K562 (cell line): ENCODE measurements at regions not wholly inside any gene's neighbourhood (a gene's known extent, or its start where the extent isn't known, plus 50 kb on each side); places are given as distances from the start of the nearest gene placed in this dataset.

ENCODE experiments used
- ATAC-seq: fragments of 200-7000 bp; cut with Tn5 transposase; 3 replicates; pipeline ENCODE4 v1.9.1; 2020; ENCODE audit warnings: moderate library complexity
- BruUV-seq: library from RNA; stranded (reverse); fragments of 400-500 nt; replicated peaks from 2 replicates; lab custom pipeline; 2021; lab: Mats Ljungman, UMichigan
- CTCF ChIA-PET: fragments of 300-600 bp; formaldehyde crosslinking; extraction: SDS; loops from one replicate; lab custom pipeline; 2021; ENCODE audit warnings: low intra/inter-chr PET ratio; lab: Yijun Ruan, JAX
- POLR2A ChIA-PET: fragments of 300-600, 350-650 bp; sonication (Branson Sonifier 250); formaldehyde crosslinking; extraction: SDS; loops from one replicate; lab custom pipeline; 2021; ENCODE audit warnings: antibody characterized with exemption, inconsistent platforms; lab: Yijun Ruan, JAX
- DNase-seq, 4 experiments: peaks; one replicate each; pipeline versions ENCODE4 v3.0.0 to v3.0.0-alpha.2; 2011 to 2018; ENCODE audit warnings: low spot score in 3 of 4, mixed read lengths in 3 of 4; ENCODE audit errors: extremely low read depth in 1 of 4
- FAIRE-seq: peaks from 2 replicates; lab custom pipeline; 2011; peaks lifted over from hg19 to GRCh38; lab: Jason Lieb, UNC
- H2AFZ ChIP-seq: 2 replicates; pipeline ENCODE4 v1.6.0; 2011; ENCODE audit warnings: low read depth, low read length, control low read depth, inconsistent platforms
- H3K27ac ChIP-seq: fragments of 200-600 bp; 3 replicates; pipeline ENCODE4 v1.8.0; 2011; ENCODE audit warnings: low read depth, mild to moderate bottlenecking, control low read depth, inconsistent platforms, low read length, moderate library complexity, mixed read lengths; ENCODE audit errors: extremely low read depth
- H3K27me3 ChIP-seq, 2 experiments: fragments of 300-600 bp in 1 of 2; 2 replicates in 1 of 2; 3 replicates in 1 of 2; pipeline versions ENCODE4 v1.6.0 to v1.8.0; 2011; ENCODE audit warnings: inconsistent platforms in 2 of 2, low read length in 2 of 2, mild to moderate bottlenecking in 1 of 2, mixed read lengths in 1 of 2, moderate library complexity in 1 of 2; ENCODE audit not compliant: control insufficient read depth in 2 of 2, insufficient read depth in 2 of 2
- H3K36me3 ChIP-seq: fragments of 300-600 bp; 3 replicates; pipeline ENCODE4 v1.8.0; 2011; ENCODE audit warnings: mild to moderate bottlenecking, low read length, inconsistent platforms; ENCODE audit not compliant: control insufficient read depth, insufficient read depth
- H3K4me1 ChIP-seq, 2 experiments: fragments of 200-600 bp in 1 of 2; replicated peaks in 1 of 2; 2 replicates in 1 of 2; 3 replicates in 1 of 2; pipeline versions ENCODE4 v1.5.1 to v1.8.0; 2011; ENCODE audit warnings: inconsistent platforms in 2 of 2, low read length in 2 of 2, mild to moderate bottlenecking in 1 of 2, mixed read lengths in 1 of 2, moderate library complexity in 1 of 2; ENCODE audit not compliant: control insufficient read depth in 2 of 2, insufficient read depth in 2 of 2
- H3K4me2 ChIP-seq: 2 replicates; pipeline ENCODE4 v1.6.1; 2011; ENCODE audit warnings: low read length, control low read depth, inconsistent platforms, mixed read lengths; ENCODE audit not compliant: insufficient read depth
- H3K4me3 ChIP-seq: fragments of 200-600 bp; sonication (generic), shearing (Covaris generic); 2 replicates; pipeline ENCODE4 v1.5.1; 2016; ENCODE audit warnings: control low read depth, inconsistent platforms
- H3K79me2 ChIP-seq: fragments of 200-600 bp; 3 replicates; pipeline ENCODE4 v1.8.0; 2011; ENCODE audit warnings: low read length, inconsistent platforms; ENCODE audit not compliant: control insufficient read depth, insufficient read depth
- H3K9ac ChIP-seq, 2 experiments: 2 replicates each; pipeline versions ENCODE4 v1.6.0 to v1.6.1; 2011; ENCODE audit warnings: low read depth in 2 of 2, low read length in 2 of 2, control low read depth in 1 of 2, inconsistent platforms in 1 of 2, mild to moderate bottlenecking in 1 of 2, mixed read lengths in 1 of 2; ENCODE audit not compliant: insufficient read depth in 1 of 2
- H3K9me1 ChIP-seq: one replicate; pipeline ENCODE4 v1.6.0; 2011; ENCODE audit warnings: inconsistent platforms, mild to moderate bottlenecking, low read length, moderate library complexity; ENCODE audit not compliant: control insufficient read depth, insufficient read depth
- H3K9me3 ChIP-seq: replicated peaks from 2 replicates; pipeline ENCODE4 v1.5.1; 2011; ENCODE audit warnings: low read depth, low read length, inconsistent platforms; ENCODE audit not compliant: control insufficient read depth, insufficient read depth
- H4K20me1 ChIP-seq: replicated peaks from 2 replicates; pipeline ENCODE4 v1.6.1; 2011; ENCODE audit warnings: low read length, inconsistent platforms, mixed read lengths; ENCODE audit not compliant: control insufficient read depth, insufficient read depth
- ARID4B ChIP-seq: sonication (generic); formaldehyde crosslinking; IDR thresholded peaks from 2 replicates; pipeline ENCODE4 v1.8.0; 2022; ENCODE audit warnings: mild to moderate bottlenecking, missing genetic modification reagents
- KDM5B ChIP-seq: fragments of 200-600 bp; sonication (generic); IDR thresholded peaks from 2 replicates; pipeline ENCODE4 v1.6.1; 2012; ENCODE audit warnings: low read depth, mild to moderate bottlenecking, moderate library complexity, low read length, control low read depth, inconsistent platforms; ENCODE audit not compliant: insufficient replicate concordance
- PKNOX1 ChIP-seq: fragments of 450-650 bp; IDR thresholded peaks from 2 replicates; pipeline ENCODE4 v1.6.1; 2016
- POLR2AphosphoS5 ChIP-seq: IDR thresholded peaks from 2 replicates; pipeline ENCODE4 v1.6.1; 2011; ENCODE audit warnings: mild to moderate bottlenecking, low read depth, low read length, moderate library complexity; ENCODE audit not compliant: control insufficient read depth, insufficient read depth
- RAD21 ChIP-seq, 2 experiments: fragments of 250-450 bp in 1 of 2; fragments of 450-650 bp in 1 of 2; sonication (Bioruptor Pico) in 1 of 2; formaldehyde crosslinking in 1 of 2; IDR thresholded peaks in 1 of 2; conservative IDR thresholded peaks in 1 of 2; 2 replicates each; pipeline versions ENCODE4 v1.4.0 to v1.8.0; 2020 to 2022; ENCODE audit warnings: mild to moderate bottlenecking in 2 of 2, moderate library complexity in 1 of 2
- ZNF175 ChIP-seq: fragments of 200-800 bp; sonication (Bioruptor generic); IDR thresholded peaks from 2 replicates; pipeline ENCODE4 v1.6.1; 2016; ENCODE audit warnings: low read depth, mild to moderate bottlenecking, missing genetic modification characterization, missing compliant biosample characterization
- ZNF76 ChIP-seq: fragments of 250-450 bp; sonication (Bioruptor Pico); IDR thresholded peaks from 2 replicates; pipeline ENCODE4 v1.4.0; 2020; ENCODE audit warnings: mild to moderate bottlenecking, moderate library complexity, borderline replicate concordance
- WGBS: fragments of 100-300 bp; shearing (Covaris generic); methylation state at CpG from one replicate; pipeline ENCODE4 v1.1.6; 2016; ENCODE audit warnings: low coverage, mixed read lengths; ENCODE audit not compliant: insufficient coverage; ENCODE audit errors: missing lambda C conversion rate; 5-methylcytosine and 5-hydroxymethylcytosine counted together
- in situ Hi-C: fragments of 300-500 bp; cut with MboI; formaldehyde crosslinking; loops from 4 replicates; pipeline ENCODE4 v1.15.0; 2018; ENCODE audit warnings: inconsistent platforms, mixed read lengths
- intact Hi-C: fragments of 100-400 bp; cut with micrococcal nuclease; formaldehyde crosslinking; loops from 2 replicates; pipeline ENCODE4 v1.14.2; 2022

GRCh38 chr14:30420515-30420914, 138.4 kb upstream of the G2E3 start:
- no peak overlapping the region for H2AFZ ChIP-seq
- no peak overlapping the region for H3K27ac ChIP-seq
- TF ChIP-seq ZNF76 (no peak), POLR2AphosphoS5 (no peak), ZNF175 (CRISPR knock-in tag) (no peak), RAD21 (CRISPR knock-in tag; conservative IDR thresholded peaks at IDR 0.05 in 1 of 2, IDR thresholded peaks at IDR 0.05 in 1 of 2) (no peak), ARID4B (no peak), PKNOX1 (no peak), KDM5B (no peak)
- H4K20me1 ChIP-seq = no peaks in the 10 kb centered on the region
- DNase-seq = no peak
- H3K36me3 ChIP-seq = no peaks in the 10 kb centered on the region
- in situ Hi-C loops (no loop called here), intact Hi-C loops (no loop called here)
- no peak overlapping the region for H3K4me2 ChIP-seq
- BruUV-seq = no TSS peak
- H3K4me1 ChIP-seq = no peaks in the 10 kb centered on the region
- H3K4me3 ChIP-seq = no peak overlapping the region
- ChIA-PET CTCF (no interaction called here), POLR2A (no interaction called here)
- 0% methylated on average over 1 of the region's 1 CpG for WGBS
- FAIRE-seq = no peak
- H3K9ac ChIP-seq = no peak overlapping the region
- H3K9me1 ChIP-seq = no peaks in the 10 kb centered on the region
- H3K27me3 ChIP-seq = no peaks in the 10 kb centered on the region
- ATAC-seq = no peak
- no peaks in the 10 kb centered on the region for H3K79me2 ChIP-seq
- H3K9me3 ChIP-seq = no peaks in the 10 kb centered on the region
